HCT116 (cell line): ENCODE measurements at regions not wholly inside any gene's neighbourhood (a gene's known extent, or its start where the extent isn't known, plus 50 kb on each side); places are given as distances from the start of the nearest gene placed in this dataset.

Source experiments
- ATAC-seq: fragments of 200-7000 bp; cut with Tn5 transposase; 2 replicates; pipeline ENCODE4 v1.9.1; 2020; ENCODE audit warnings: mild to moderate bottlenecking, moderate library complexity
- BruUV-seq: library from RNA; stranded (reverse); fragments of 400-500 nt; replicated peaks from 2 replicates; lab custom pipeline; 2021; lab: Mats Ljungman, UMichigan
- CTCF ChIA-PET: fragments of 300-600 bp; sonication (Branson Sonifier 250); formaldehyde crosslinking; loops from one replicate; lab custom pipeline; 2021; ENCODE audit warnings: antibody characterized with exemption; lab: Charles Lee
- POLR2A ChIA-PET: fragments of 300-600, 350-600 bp; sonication (Branson Sonifier 250); formaldehyde crosslinking; loops from one replicate; lab custom pipeline; 2021; ENCODE audit warnings: antibody characterized with exemption; lab: Charles Lee
- RAD21 ChIA-PET, 2 experiments: fragments of 300-600 bp; sonication (Branson Sonifier 250); formaldehyde crosslinking; loops; one replicate each; lab custom pipeline; 2023; ENCODE audit warnings: low total read pairs in 2 of 2; ENCODE audit not compliant: uncharacterized antibody in 2 of 2, unreplicated experiment in 2 of 2, low non-redundant PET in 1 of 2; lab: Charles Lee
- DNase-seq: peaks from one replicate; pipeline ENCODE4 v3.0.0-alpha.2; 2010; ENCODE audit warnings: low read depth, low spot score
- H2AFZ ChIP-seq: fragments of 200-600 bp; shearing (Covaris generic), sonication (generic); 2 replicates; pipeline ENCODE4 v1.6.1; 2017; ENCODE audit warnings: low read depth, mixed run types, mixed read lengths, antibody characterized with exemption, low read length; ENCODE audit not compliant: poor library complexity, severe bottlenecking
- H3K27ac ChIP-seq: 2 replicates; pipeline ENCODE4 v1.5.1; 2012; ENCODE audit warnings: low read depth, low read length
- H3K27me3 ChIP-seq: fragments of 200-600 bp; sonication (generic); 2 replicates; pipeline ENCODE4 v1.6.1; 2016; ENCODE audit warnings: mixed run types, low read length, mixed read lengths; ENCODE audit not compliant: insufficient read depth
- H3K36me3 ChIP-seq, 2 experiments: fragments of 200-500 bp in 1 of 2; fragments of 200-600 bp in 1 of 2; sonication (Bioruptor generic) in 1 of 2; sonication (generic) in 1 of 2; 2 replicates each; pipeline versions ENCODE4 v1.5.1 to v1.6.1; 2014 to 2016; ENCODE audit warnings: low read length in 2 of 2, inconsistent platforms in 1 of 2, mixed read lengths in 1 of 2, mixed run types in 1 of 2; ENCODE audit not compliant: insufficient read depth in 2 of 2, control insufficient read depth in 1 of 2
- H3K4me1 ChIP-seq, 2 experiments: fragments of 200-600 bp in 1 of 2; sonication (generic) in 1 of 2; 2 replicates each; pipeline versions ENCODE4 v1.5.1 to v1.6.1; 2012 to 2017; ENCODE audit warnings: low read length in 2 of 2, inconsistent platforms in 1 of 2, mild to moderate bottlenecking in 1 of 2, mixed read lengths in 1 of 2, mixed run types in 1 of 2, moderate library complexity in 1 of 2; ENCODE audit not compliant: insufficient read depth in 2 of 2, control insufficient read depth in 1 of 2
- H3K4me2 ChIP-seq: fragments of 200-600 bp; sonication (generic); 2 replicates; pipeline ENCODE4 v1.6.1; 2017; ENCODE audit warnings: mixed run types, low read length, mixed read lengths
- H3K4me3 ChIP-seq, 2 experiments: fragments of 200-600 bp in 1 of 2; sonication (generic) in 1 of 2; replicated peaks in 1 of 2; 2 replicates each; pipeline ENCODE4 v1.5.1; 2011 to 2016; ENCODE audit warnings: low read length in 2 of 2, control low read depth in 1 of 2, low read depth in 1 of 2, mild to moderate bottlenecking in 1 of 2, mixed read lengths in 1 of 2, mixed run types in 1 of 2
- H3K79me2 ChIP-seq: fragments of 200-600 bp; sonication (generic); 2 replicates; pipeline ENCODE4 v1.6.1; 2017; ENCODE audit warnings: mild to moderate bottlenecking, mixed run types, low read length, moderate library complexity, mixed read lengths; ENCODE audit not compliant: insufficient read depth
- H3K9ac ChIP-seq: fragments of 200-600 bp; sonication (generic); 2 replicates; pipeline ENCODE4 v1.6.1; 2016; ENCODE audit warnings: low read length, mixed read lengths
- H3K9me2 ChIP-seq: fragments of 200-600 bp; sonication (generic), shearing (Covaris generic); 2 replicates; pipeline ENCODE4 v1.6.1; 2017; ENCODE audit warnings: mixed run types, mild to moderate bottlenecking, moderate library complexity; ENCODE audit not compliant: insufficient read depth
- H3K9me3 ChIP-seq, 2 experiments: fragments of 200-500 bp in 1 of 2; fragments of 200-600 bp in 1 of 2; sonication (Bioruptor generic) in 1 of 2; sonication (generic) in 1 of 2; 2 replicates each; pipeline ENCODE4 v1.6.1; 2014 to 2017; ENCODE audit warnings: low read length in 2 of 2, mixed read lengths in 2 of 2, inconsistent platforms in 1 of 2, low read depth in 1 of 2, mild to moderate bottlenecking in 1 of 2, mixed run types in 1 of 2, moderate library complexity in 1 of 2; ENCODE audit not compliant: control insufficient read depth in 1 of 2, insufficient read depth in 1 of 2
- H4K20me1 ChIP-seq: fragments of 200-600 bp; sonication (generic), shearing (Covaris generic); 2 replicates; pipeline ENCODE4 v1.6.1; 2017; ENCODE audit warnings: mixed run types, mild to moderate bottlenecking, moderate library complexity; ENCODE audit not compliant: insufficient read depth
- ATF3 ChIP-seq: IDR thresholded peaks from 2 replicates; pipeline ENCODE4 v1.6.1; 2012
- CBX3 ChIP-seq: IDR thresholded peaks from 2 replicates; pipeline ENCODE4 v1.6.1; 2012; ENCODE audit warnings: low read depth
- EGR1 ChIP-seq: IDR thresholded peaks from 2 replicates; pipeline ENCODE4 v1.6.1; 2012; ENCODE audit warnings: low read depth
- ELF1 ChIP-seq: IDR thresholded peaks from 2 replicates; pipeline ENCODE4 v1.6.1; 2012; ENCODE audit warnings: low read depth, borderline replicate concordance
- EZH2 ChIP-seq: fragments of 200-600 bp; sonication (generic); IDR thresholded peaks from 2 replicates; pipeline ENCODE4 v1.6.1; 2017; ENCODE audit warnings: antibody characterized with exemption, mixed run types
- MAX ChIP-seq: IDR thresholded peaks from 2 replicates; pipeline ENCODE4 v1.6.1; 2012
- POLR2A ChIP-seq: IDR thresholded peaks from 2 replicates; pipeline ENCODE4 v1.7.0; 2011; ENCODE audit warnings: borderline replicate concordance; ENCODE audit not compliant: insufficient read depth, insufficient read length; ENCODE audit errors: extremely low read depth
- RAD21 ChIP-seq: IDR thresholded peaks from 2 replicates; pipeline ENCODE4 v1.6.1; 2012; ENCODE audit warnings: low read depth, mild to moderate bottlenecking
- REST ChIP-seq: IDR thresholded peaks from 2 replicates; pipeline ENCODE4 v1.6.1; 2012; ENCODE audit warnings: low read depth
- SIN3A ChIP-seq: IDR thresholded peaks from 2 replicates; pipeline ENCODE4 v1.6.1; 2012; ENCODE audit warnings: low read depth
- YY1 ChIP-seq: IDR thresholded peaks from 2 replicates; pipeline ENCODE4 v1.6.1; 2011; ENCODE audit warnings: low read length, low read depth, moderate library complexity, mild to moderate bottlenecking; ENCODE audit not compliant: insufficient replicate concordance; ENCODE audit errors: extremely low read depth
- ZBTB33 ChIP-seq: IDR thresholded peaks from 2 replicates; pipeline ENCODE4 v1.6.1; 2011; ENCODE audit warnings: mild to moderate bottlenecking, low read length, moderate library complexity; ENCODE audit not compliant: insufficient replicate concordance; ENCODE audit errors: extremely low read depth
- intact Hi-C: fragments of 100-400 bp; cut with micrococcal nuclease; formaldehyde crosslinking; loops from 2 replicates; pipeline ENCODE4 v1.10.0; 2022

- Histone ChIP-seq H3K9me3 (0 out of 4 replicates have a peak, but pooled peaks cover 0 to 4% of the 10 kb centered on the region in 2 experiments), H3K4me1 (no peaks in the 10 kb centered on the region), H3K9me2 (no peaks in the 10 kb centered on the region), H3K9ac (no peak overlapping the region), H3K36me3 (no peaks in the 10 kb centered on the region), H3K27ac (no peak overlapping the region), H4K20me1 (no peaks in the 10 kb centered on the region), H3K4me3 (no peak overlapping the region), H3K79me2 (no peaks in the 10 kb centered on the region), H3K27me3 (no peaks in the 10 kb centered on the region), H3K4me2 (no peak overlapping the region), H2AFZ (no peak overlapping the region)
- intact Hi-C loops, result no loop called here
- BruUV-seq, result no TSS peak
- POLR2A ChIA-PET, result no interaction called here
- ATAC-seq, result no peak
- RAD21 ChIA-PET, result no interaction called here
- CTCF ChIA-PET, result no interaction called here
- TF ChIP-seq MAX (no peak), YY1 (no peak), EZH2 (no peak), ZBTB33 (no peak), EGR1 (no peak), SIN3A (no peak), REST (no peak), POLR2A (no peak), RAD21 (no peak), CBX3 (no peak), ATF3 (no peak), ELF1 (no peak)
- no peak for DNase-seq
These were observed 537.6 kb downstream of the DTWD2 start for GRCh38 chr5:118450554-118451332.
